Stomach (tissue), 8 donors: ENCODE measurements at regions not wholly inside any gene's neighbourhood (a gene's known extent, or its start where the extent isn't known, plus 50 kb on each side); places are given as distances from the start of the nearest gene placed in this dataset.
"Not testable (repeated sequence)": the region's sequence is repeated elsewhere in the genome, so short reads cannot be mapped to it uniquely, and the experiment has no call there.

Experiments used
- DNase-seq, 2 donors: peaks; one replicate each; pipeline versions ENCODE4 v3.0.0 to v3.0.0-alpha.2; 2013 to 2019
- H3K27ac ChIP-seq, 5 donors: fragments of 200-600 bp in 4 of 5; sonication (generic) in 4 of 5; one replicate each; pipeline ENCODE4 v1.5.1; 2013 to 2019; ENCODE audit warnings: mild to moderate bottlenecking in 1 of 5, moderate library complexity in 1 of 5
- H3K27me3 ChIP-seq, 3 donors: fragments of 200-600 bp; sonication (generic); one replicate each; pipeline ENCODE4 v1.5.1; 2017 to 2019; ENCODE audit warnings: mixed run types in 1 of 3
- H3K36me3 ChIP-seq, 4 donors: fragments of 200-600 bp; sonication (generic); 1 replicate in 3 of 4; 2 replicates in 1 of 4; pipeline ENCODE4 v1.5.1; 2016 to 2019
- H3K4me1 ChIP-seq, 4 donors: fragments of 200-600 bp; sonication (generic); one replicate each; pipeline ENCODE4 v1.5.1; 2016 to 2019
- H3K4me3 ChIP-seq, 4 donors: fragments of 200-600 bp; sonication (generic) in 3 of 4; one replicate each; pipeline ENCODE4 v1.5.1; 2016 to 2019; ENCODE audit warnings: mild to moderate bottlenecking in 1 of 4
- H3K9me3 ChIP-seq, 4 donors: fragments of 200-600 bp; sonication (generic); one replicate each; pipeline ENCODE4 v1.5.1; 2016 to 2019
- CTCF ChIP-seq, 7 experiments: fragments of 450-650 bp in 4 of 7; fragments of 200-600 bp in 3 of 7; sonication (generic) in 3 of 7; IDR thresholded peaks; one replicate each; pipeline ENCODE4 v1.5.1; 2016 to 2019; ENCODE audit warnings: antibody characterized with exemption in 7 of 7, control low read depth in 2 of 7, mild to moderate bottlenecking in 1 of 7
- EP300 ChIP-seq: sonication (generic); formaldehyde crosslinking; IDR thresholded peaks from one replicate; pipeline ENCODE4 v1.6.1; 2017; ENCODE audit warnings: antibody characterized with exemption
- POLR2A ChIP-seq, 4 donors: fragments of 450-650 bp; IDR thresholded peaks; one replicate each; pipeline ENCODE4 v1.6.1; 2016; ENCODE audit warnings: antibody characterized with exemption in 4 of 4, control low read depth in 2 of 4, mild to moderate bottlenecking in 1 of 4, moderate library complexity in 1 of 4
- POLR2AphosphoS5 ChIP-seq, 3 donors: sonication (generic); formaldehyde crosslinking; IDR thresholded peaks; one replicate each; pipeline ENCODE4 v1.6.1; 2016; ENCODE audit warnings: antibody characterized with exemption in 3 of 3
- WGBS, 5 donors: extraction: QIAGEN DNeasy Blood & Tissue Kit in 3 of 5; methylation state at CpG; one replicate each; pipeline versions ENCODE4 v1.1.5 to v1.1.7; 2013 to 2018; 5-methylcytosine and 5-hydroxymethylcytosine counted together
- intact Hi-C: fragments of 100-400 bp; cut with DNase I; formaldehyde crosslinking; loops from one replicate; pipeline ENCODE4 v1.15.1; 2023; ENCODE audit warnings: low total_unique reads
- donor health status: healthy with polysubstance abuse.
- donor health status: Bipolar disorder and iron deficiency.
- donor health status: healthy.

- H3K27me3 ChIP-seq, result no peaks in the 10 kb centered on the region
- no peak for TF ChIP-seq POLR2AphosphoS5 (IDR thresholded peaks at IDR 0.05)
- no peak for TF ChIP-seq EP300
- no peak for TF ChIP-seq POLR2A (IDR thresholded peaks at IDR 0.05)
- WGBS, 5 donors, result 20 to 40% (median 32%) methylated on average over 1 of the region's 1 CpG
Observed at GRCh38 chr3:82596805-82597204, 835.4 kb upstream of the GBE1 start.

GRCh38 chr3:82595530-82595929, 834.1 kb upstream of the GBE1 start:
- TF ChIP-seq CTCF (IDR thresholded peaks at IDR 0.05) (no peak), POLR2A (IDR thresholded peaks at IDR 0.05) (no peak), POLR2AphosphoS5 (IDR thresholded peaks at IDR 0.05) (no peak)
- Histone ChIP-seq H3K27me3 (no peaks in the 10 kb centered on the region), H3K9me3 (peaks cover 0 to 29% (median 14%) of the 10 kb centered on the region in 4 donors), H3K27ac (no peak overlapping the region), H3K4me3 (no peak overlapping the region), H3K36me3 (no peaks in the 10 kb centered on the region), H3K4me1 (peaks cover 0 to 5% (median 0%) of the 10 kb centered on the region in 4 donors)
- intact Hi-C loops, result no loop called here
- DNase-seq, result no peak
- 86 to 94% (median 89%) methylated on average over 2 of the region's 2 CpGs for WGBS, 5 donors

More at GRCh38 chr3:82596805-82597204, 835.4 kb upstream of the GBE1 start:
- peaks cover 0 to 29% (median 14%) of the 10 kb centered on the region in 4 donors for H3K9me3 ChIP-seq
- no peaks in the 10 kb centered on the region for H3K36me3 ChIP-seq
- intact Hi-C loops, result no loop called here
- peak in 1 of 2 donors; percentile 61 for DNase-seq
- H3K4me1 ChIP-seq, result peaks cover 0 to 5% (median 0%) of the 10 kb centered on the region in 4 donors
- H3K27ac ChIP-seq, result no peak overlapping the region
- H3K4me3 ChIP-seq, result no peak overlapping the region

- DNase-seq, result no peak
Observed at GRCh38 chr3:82587174-82587573, 825.7 kb upstream of the GBE1 start.

GRCh38 chr3:82586414-82586813, 825.0 kb upstream of the GBE1 start:
- Histone ChIP-seq H3K4me3 (no peak overlapping the region), H3K4me1 (peaks cover 0 to 5% (median 0%) of the 10 kb centered on the region in 4 donors), H3K9me3 (peaks cover 0 to 6% (median 0%) of the 10 kb centered on the region in 4 donors), H3K27ac (no peak overlapping the region), H3K27me3 (no peaks in the 10 kb centered on the region), H3K36me3 (no peaks in the 10 kb centered on the region)
- DNase-seq, result peak in 1 of 2 donors; percentile 4
- WGBS, 5 donors, result 23 to 50% (median 43%) methylated on average over 3 of the region's 3 CpGs
- intact Hi-C loops, result no loop called here
- TF ChIP-seq POLR2A (IDR thresholded peaks at IDR 0.05), result no peak
- TF ChIP-seq EP300, result no peak
- TF ChIP-seq POLR2AphosphoS5 (IDR thresholded peaks at IDR 0.05), result no peak
- TF ChIP-seq CTCF (IDR thresholded peaks at IDR 0.05), result no peak

More at GRCh38 chr3:82587174-82587573, 825.7 kb upstream of the GBE1 start:
- Histone ChIP-seq H3K27me3 (no peaks in the 10 kb centered on the region), H3K9me3 (peaks cover 0 to 6% (median 0%) of the 10 kb centered on the region in 4 donors), H3K4me3 (no peak overlapping the region), H3K4me1 (peaks cover 0 to 5% (median 0%) of the 10 kb centered on the region in 4 donors), H3K27ac (no peak overlapping the region), H3K36me3 (no peaks in the 10 kb centered on the region)
- intact Hi-C loops, result no loop called here
- TF ChIP-seq POLR2AphosphoS5 (IDR thresholded peaks at IDR 0.05), result no peak
- no peak for TF ChIP-seq CTCF (IDR thresholded peaks at IDR 0.05)
- no peak for TF ChIP-seq EP300

- intact Hi-C loops, H3K36me3 ChIP-seq: not testable (repeated sequence)
Observed at GRCh38 chr3:82586002-82586401, 824.6 kb upstream of the GBE1 start.

GRCh38 chr3:82585591-82585990, 824.1 kb upstream of the GBE1 start:
- DNase-seq, H3K27ac ChIP-seq, H3K36me3 ChIP-seq, H3K27me3 ChIP-seq, H3K4me1 ChIP-seq, H3K4me3 ChIP-seq, H3K9me3 ChIP-seq, intact Hi-C loops: not testable (repeated sequence)
- 21 to 64% (median 30%) methylated on average over 1 to 2 of the region's 2 CpGs for WGBS, 5 donors

More at GRCh38 chr3:82586002-82586401, 824.6 kb upstream of the GBE1 start:
- H3K4me3 ChIP-seq, H3K9me3 ChIP-seq, DNase-seq, H3K27me3 ChIP-seq, H3K27ac ChIP-seq, H3K4me1 ChIP-seq: not testable (repeated sequence)
- WGBS, 5 donors, result 20 to 42% (median 29%) methylated on average over 5 of the region's 5 CpGs

GRCh38 chr3:82584861-82585260, 823.4 kb upstream of the GBE1 start:
- DNase-seq, H3K36me3 ChIP-seq, intact Hi-C loops, H3K9me3 ChIP-seq, H3K27me3 ChIP-seq, H3K4me1 ChIP-seq, H3K4me3 ChIP-seq, H3K27ac ChIP-seq: not testable (repeated sequence)
- 87 to 94% (median 91%) methylated on average over 10 to 25 of the region's 27 CpGs; no CpG with 5 or more reads in 1 of the 5 donors for WGBS, 5 donors

GRCh38 chr3:82584415-82584814, 823.0 kb upstream of the GBE1 start:
- H3K27ac ChIP-seq, H3K27me3 ChIP-seq, H3K9me3 ChIP-seq, H3K4me3 ChIP-seq, H3K4me1 ChIP-seq, intact Hi-C loops, DNase-seq, H3K36me3 ChIP-seq: not testable (repeated sequence)
- 91 to 93% (median 92%) methylated on average over 14 to 25 of the region's 25 CpGs; no CpG with 5 or more reads in 2 of the 5 donors for WGBS, 5 donors
